HL-60 (cell line): ENCODE measurements at regions not wholly inside any gene's neighbourhood (a gene's known extent, or its start where the extent isn't known, plus 50 kb on each side); places are given as distances from the start of the nearest gene placed in this dataset.

ENCODE experiments used
- DNase-seq, 2 experiments: peaks; one replicate each; pipeline ENCODE4 v3.0.0-alpha.2; 2010 to 2020; ENCODE audit warnings: low read depth in 1 of 2, low spot score in 1 of 2
- H3K27ac ChIP-seq: fragments of 250-450 bp; sonication (Bioruptor Pico); replicated peaks from 2 replicates; pipeline ENCODE4 v1.5.1; 2020; ENCODE audit warnings: mild to moderate bottlenecking, moderate library complexity
- H3K27me3 ChIP-seq: fragments of 250-450 bp; sonication (Bioruptor Pico); 2 replicates; pipeline ENCODE4 v1.5.1; 2021; ENCODE audit warnings: mild to moderate bottlenecking, moderate library complexity; ENCODE audit not compliant: insufficient read depth, poor library complexity, severe bottlenecking
- H3K4me3 ChIP-seq: replicated peaks from 2 replicates; pipeline ENCODE4 v1.5.1; 2011; ENCODE audit warnings: mild to moderate bottlenecking, control low read depth, low read length; ENCODE audit not compliant: insufficient read depth
- GABPA ChIP-seq: IDR thresholded peaks from 2 replicates; pipeline ENCODE4 v1.6.1; 2012; ENCODE audit warnings: low read depth
- POLR2AphosphoS5 ChIP-seq: IDR thresholded peaks from 2 replicates; pipeline ENCODE4 v1.6.1; 2012; ENCODE audit warnings: low read depth
- SPI1 ChIP-seq: IDR thresholded peaks from 2 replicates; pipeline ENCODE4 v1.6.1; 2012; ENCODE audit warnings: low read depth, mild to moderate bottlenecking, borderline replicate concordance
- TF ChIP-seq, protein P1 (sequence below): IDR thresholded peaks from 2 replicates; pipeline ENCODE4 v1.6.1; 2012; ENCODE audit warnings: low read depth; ENCODE audit not compliant: insufficient replicate concordance
- TF ChIP-seq, protein P2 (sequence below): IDR thresholded peaks from one replicate; pipeline ENCODE4 v1.5.1; 2011; ENCODE audit warnings: low read length, control low read depth, inconsistent platforms; ENCODE audit not compliant: insufficient read depth

DNA sequence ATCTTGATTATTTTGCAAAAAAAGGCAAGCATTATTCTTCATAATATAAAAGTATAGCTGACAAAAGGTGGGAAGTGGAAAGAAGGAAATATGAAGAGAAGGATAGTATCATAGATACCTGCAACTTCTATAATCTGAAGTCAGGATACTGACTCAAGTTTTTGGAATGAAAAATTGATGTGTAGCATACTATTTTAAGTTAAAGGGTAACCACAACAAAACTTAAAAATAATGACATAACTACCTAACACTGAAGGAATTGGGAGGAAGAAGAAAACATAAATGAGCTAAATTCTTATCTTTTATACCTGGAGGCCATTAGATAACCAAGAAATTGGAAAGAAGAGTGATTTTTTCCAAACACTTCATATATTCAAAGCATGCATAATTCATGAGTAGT, 51.8 kb upstream of the TLE1 start:
- TF ChIP-seq, protein P1, sequence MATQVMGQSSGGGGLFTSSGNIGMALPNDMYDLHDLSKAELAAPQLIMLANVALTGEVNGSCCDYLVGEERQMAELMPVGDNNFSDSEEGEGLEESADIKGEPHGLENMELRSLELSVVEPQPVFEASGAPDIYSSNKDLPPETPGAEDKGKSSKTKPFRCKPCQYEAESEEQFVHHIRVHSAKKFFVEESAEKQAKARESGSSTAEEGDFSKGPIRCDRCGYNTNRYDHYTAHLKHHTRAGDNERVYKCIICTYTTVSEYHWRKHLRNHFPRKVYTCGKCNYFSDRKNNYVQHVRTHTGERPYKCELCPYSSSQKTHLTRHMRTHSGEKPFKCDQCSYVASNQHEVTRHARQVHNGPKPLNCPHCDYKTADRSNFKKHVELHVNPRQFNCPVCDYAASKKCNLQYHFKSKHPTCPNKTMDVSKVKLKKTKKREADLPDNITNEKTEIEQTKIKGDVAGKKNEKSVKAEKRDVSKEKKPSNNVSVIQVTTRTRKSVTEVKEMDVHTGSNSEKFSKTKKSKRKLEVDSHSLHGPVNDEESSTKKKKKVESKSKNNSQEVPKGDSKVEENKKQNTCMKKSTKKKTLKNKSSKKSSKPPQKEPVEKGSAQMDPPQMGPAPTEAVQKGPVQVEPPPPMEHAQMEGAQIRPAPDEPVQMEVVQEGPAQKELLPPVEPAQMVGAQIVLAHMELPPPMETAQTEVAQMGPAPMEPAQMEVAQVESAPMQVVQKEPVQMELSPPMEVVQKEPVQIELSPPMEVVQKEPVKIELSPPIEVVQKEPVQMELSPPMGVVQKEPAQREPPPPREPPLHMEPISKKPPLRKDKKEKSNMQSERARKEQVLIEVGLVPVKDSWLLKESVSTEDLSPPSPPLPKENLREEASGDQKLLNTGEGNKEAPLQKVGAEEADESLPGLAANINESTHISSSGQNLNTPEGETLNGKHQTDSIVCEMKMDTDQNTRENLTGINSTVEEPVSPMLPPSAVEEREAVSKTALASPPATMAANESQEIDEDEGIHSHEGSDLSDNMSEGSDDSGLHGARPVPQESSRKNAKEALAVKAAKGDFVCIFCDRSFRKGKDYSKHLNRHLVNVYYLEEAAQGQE, result no peak
- DNase-seq, result no peak
- H3K27me3 ChIP-seq, result no peaks in the 10 kb centered on the region
- no peak overlapping the region for H3K4me3 ChIP-seq
- H3K27ac ChIP-seq, result no peak overlapping the region

DNA sequence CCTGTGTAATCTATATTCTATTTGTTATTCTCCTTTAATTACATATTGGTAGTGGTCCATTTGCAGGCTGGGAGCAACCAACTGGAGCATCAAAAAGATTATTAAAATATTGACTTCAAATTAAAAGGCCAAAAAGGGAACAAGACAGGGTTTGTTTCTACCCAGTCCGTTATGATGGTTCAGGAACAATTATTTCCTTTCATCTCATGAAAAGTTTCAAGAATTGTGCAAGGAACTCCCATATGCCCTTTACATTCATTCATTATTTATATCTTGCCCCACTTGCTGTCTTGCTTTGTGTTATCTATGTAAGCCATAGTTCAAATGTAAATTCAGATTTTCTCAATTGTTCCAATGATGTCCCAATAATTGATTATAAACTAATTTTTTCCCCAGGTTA, 58.7 kb upstream of the TLE1 start:
- no peak for TF ChIP-seq POLR2AphosphoS5
- no peak for TF ChIP-seq GABPA
- TF ChIP-seq, protein P1, result no peak
- no peak for TF ChIP-seq SPI1
- TF ChIP-seq, protein P2, sequence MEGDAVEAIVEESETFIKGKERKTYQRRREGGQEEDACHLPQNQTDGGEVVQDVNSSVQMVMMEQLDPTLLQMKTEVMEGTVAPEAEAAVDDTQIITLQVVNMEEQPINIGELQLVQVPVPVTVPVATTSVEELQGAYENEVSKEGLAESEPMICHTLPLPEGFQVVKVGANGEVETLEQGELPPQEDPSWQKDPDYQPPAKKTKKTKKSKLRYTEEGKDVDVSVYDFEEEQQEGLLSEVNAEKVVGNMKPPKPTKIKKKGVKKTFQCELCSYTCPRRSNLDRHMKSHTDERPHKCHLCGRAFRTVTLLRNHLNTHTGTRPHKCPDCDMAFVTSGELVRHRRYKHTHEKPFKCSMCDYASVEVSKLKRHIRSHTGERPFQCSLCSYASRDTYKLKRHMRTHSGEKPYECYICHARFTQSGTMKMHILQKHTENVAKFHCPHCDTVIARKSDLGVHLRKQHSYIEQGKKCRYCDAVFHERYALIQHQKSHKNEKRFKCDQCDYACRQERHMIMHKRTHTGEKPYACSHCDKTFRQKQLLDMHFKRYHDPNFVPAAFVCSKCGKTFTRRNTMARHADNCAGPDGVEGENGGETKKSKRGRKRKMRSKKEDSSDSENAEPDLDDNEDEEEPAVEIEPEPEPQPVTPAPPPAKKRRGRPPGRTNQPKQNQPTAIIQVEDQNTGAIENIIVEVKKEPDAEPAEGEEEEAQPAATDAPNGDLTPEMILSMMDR, result no peak
- no peak overlapping the region for H3K27ac ChIP-seq
- H3K27me3 ChIP-seq, result no peaks in the 10 kb centered on the region
- no peak for DNase-seq
- H3K4me3 ChIP-seq, result no peak overlapping the region

DNA sequence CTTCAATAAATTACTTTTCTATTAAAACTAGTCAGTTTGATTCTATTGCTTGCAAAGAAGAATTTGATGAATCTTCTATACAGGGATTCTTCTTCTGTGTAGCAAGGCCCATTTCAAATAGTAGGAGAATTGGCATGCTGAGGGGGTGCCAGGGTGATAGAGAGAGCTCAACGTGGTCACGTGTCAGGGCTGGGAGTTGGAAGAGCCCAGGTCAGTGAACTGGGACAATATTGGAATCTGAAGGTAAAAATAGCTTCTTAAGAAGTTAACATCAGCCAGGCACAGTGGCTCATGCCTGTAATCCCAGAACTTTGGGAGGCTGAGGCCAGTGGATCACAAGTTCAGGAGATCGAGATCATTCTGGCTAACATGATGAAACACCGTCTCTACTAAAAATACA, 64.1 kb upstream of the TLE1 start:
- no peak for DNase-seq
- Histone ChIP-seq H3K4me3 (no peak overlapping the region), H3K27me3 (no peaks in the 10 kb centered on the region), H3K27ac (no peak overlapping the region)
- TF ChIP-seq, protein P2, result no peak
- TF ChIP-seq GABPA (no peak), SPI1 (no peak), POLR2AphosphoS5 (no peak)
- TF ChIP-seq, protein P1, result no peak

DNA sequence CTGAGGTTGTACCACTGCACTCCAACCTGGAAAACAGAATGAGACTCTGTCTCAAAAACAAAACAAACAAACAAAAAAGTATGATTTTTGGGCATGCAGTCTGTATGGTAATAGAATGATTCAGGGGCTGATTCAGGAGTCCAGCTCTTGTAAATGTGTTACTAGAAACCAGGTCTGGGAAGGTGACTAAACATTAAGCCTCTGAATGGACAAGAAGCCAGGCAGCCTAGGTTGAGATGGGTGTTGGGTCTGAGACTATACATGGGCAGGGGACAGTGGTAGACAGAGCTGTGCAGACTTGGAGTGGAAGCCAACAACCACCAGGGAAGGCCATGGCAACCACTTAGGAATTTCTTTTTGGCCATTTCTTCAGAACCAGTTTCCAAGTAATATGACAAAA, 64.9 kb upstream of the TLE1 start:
- Histone ChIP-seq H3K4me3 (no peak overlapping the region), H3K27me3 (no peaks in the 10 kb centered on the region), H3K27ac (no peak overlapping the region)
- DNase-seq, result no peak
- TF ChIP-seq, protein P2, result no peak
- TF ChIP-seq GABPA, result no peak
- TF ChIP-seq POLR2AphosphoS5, result no peak
- TF ChIP-seq SPI1, result no peak
- TF ChIP-seq, protein P1, result no peak
